Pulmonary artery endothelial cell (primary cell): ENCODE measurements at regions not wholly inside any gene's neighbourhood (a gene's known extent, or its start where the extent isn't known, plus 50 kb on each side); places are given as distances from the start of the nearest gene placed in this dataset.
"Not testable (repeated sequence)": the region's sequence is repeated elsewhere in the genome, so short reads cannot be mapped to it uniquely, and the experiment has no call there.

ENCODE experiments used
- DNase-seq: peaks from one replicate; pipeline ENCODE4 v3.0.0-alpha.2; 2011; ENCODE audit warnings: low read depth, low spot score

DNA sequence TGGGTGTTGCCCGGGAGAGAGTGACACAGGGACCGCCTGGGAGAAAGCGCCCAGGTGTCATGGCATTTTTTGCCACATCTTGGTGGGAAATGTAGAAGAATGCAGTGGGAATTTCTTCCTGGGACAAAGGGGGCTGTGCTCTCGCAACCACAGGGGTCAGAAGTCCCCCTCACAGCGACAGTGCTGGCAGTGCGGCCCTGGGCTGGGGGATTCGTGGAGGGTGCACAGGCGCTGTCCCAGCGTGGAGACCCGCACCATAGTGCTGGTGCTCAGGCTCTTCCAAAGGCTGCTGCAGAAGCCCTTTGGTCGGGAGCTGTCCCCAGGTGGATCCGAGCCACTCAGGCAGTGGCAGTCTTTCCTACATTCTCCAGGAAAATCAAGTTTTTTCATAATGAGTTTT is 128.8 kb upstream of the SOX11 start:
- DNase-seq: no peak

DNA sequence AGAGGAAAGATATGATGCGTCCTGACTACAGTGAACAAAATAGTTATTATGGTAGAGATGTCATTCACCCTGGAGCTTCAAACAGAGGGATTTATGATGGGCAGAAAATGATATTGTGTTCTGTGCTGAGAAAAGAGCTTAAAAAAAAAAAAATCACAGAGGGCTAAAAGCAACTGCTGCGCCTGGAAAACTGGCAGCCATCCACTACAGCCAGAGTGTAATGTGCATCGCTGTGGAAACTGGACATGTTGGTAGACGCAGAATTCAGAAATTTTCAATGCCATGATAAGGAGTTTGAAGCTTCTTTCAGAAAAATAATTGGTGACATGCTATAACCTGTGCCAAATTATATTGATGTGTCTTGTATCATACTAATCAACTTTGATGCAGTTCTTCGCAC is 122.9 kb upstream of the SOX11 start:
- DNase-seq: no peak

DNA sequence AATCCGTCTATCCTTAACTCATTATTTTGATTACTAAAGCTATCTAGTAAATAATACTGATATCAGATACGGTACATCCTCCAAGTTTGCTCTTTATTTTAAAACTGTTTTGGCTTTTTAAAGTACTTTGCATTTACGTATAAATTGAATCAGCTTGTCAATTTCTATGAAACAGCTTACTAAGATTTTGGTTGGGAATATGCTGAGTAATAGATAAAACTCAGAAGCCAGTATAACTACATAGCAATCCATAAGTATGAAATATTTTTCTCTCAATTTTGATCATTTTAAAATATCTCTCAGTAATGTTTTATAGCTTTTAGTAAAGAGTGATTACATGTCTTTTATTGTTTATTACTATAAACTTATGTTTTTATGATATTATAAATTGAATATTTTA is 116.2 kb upstream of the SOX11 start:
- no peak for DNase-seq

DNA sequence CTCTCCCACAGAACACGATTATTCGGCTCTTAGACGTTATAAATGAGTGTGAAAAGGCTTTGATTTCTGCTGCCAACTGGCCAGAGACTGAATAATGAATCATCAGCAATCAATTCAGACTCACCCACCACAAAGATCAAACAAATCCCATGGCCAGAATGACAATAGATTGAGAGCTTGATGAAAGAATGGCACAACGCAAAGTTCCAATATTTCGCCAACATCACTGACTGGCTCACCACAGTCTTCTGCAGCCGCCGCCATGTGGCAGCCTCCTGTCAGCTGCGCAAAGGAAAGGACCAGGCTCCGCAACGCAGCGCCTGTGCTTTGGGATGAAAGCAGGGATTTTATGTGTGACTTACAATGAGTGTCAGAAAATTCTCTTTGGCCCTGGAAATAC is 104.4 kb upstream of the SOX11 start:
- DNase-seq: no peak

DNA sequence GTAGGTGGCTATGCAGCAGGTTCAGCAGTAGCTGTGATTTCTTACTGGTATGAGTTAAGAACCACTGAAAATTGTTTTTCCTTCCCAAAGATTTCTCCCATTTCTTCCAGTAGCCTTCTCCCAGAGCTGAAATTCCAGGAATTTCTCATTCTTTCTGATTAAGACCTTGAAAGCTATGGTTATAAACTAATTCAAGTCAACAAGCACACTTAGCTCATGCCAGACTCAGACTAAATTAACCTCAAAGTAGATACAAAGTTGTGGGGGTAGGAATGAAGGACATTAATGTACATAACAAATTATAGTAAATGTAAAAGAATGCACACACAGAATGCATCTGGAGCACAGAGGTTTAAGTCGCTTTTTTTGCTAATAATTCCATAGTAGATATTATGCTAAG is 103.6 kb upstream of the SOX11 start:
- DNase-seq: no peak

DNA sequence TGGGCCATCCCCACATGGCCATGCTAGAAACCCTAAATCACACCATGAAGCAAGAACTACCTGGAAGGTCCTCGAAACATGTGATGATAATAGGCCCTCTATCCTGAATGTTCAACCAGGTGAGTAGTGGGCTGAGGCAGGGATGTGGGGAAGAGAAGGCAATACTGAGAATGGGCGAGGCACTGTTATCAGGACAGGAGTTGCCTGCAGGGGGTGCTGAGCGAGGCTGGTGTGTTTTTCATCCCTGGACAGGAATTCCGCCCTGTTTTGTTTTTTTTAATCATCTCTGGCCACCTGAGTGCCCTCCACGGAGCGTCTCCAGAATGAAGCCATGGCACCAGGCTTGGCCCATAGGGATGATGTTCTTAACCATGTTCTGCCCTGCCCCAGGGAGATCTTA is 103.0 kb upstream of the SOX11 start:
- no peak for DNase-seq

DNA sequence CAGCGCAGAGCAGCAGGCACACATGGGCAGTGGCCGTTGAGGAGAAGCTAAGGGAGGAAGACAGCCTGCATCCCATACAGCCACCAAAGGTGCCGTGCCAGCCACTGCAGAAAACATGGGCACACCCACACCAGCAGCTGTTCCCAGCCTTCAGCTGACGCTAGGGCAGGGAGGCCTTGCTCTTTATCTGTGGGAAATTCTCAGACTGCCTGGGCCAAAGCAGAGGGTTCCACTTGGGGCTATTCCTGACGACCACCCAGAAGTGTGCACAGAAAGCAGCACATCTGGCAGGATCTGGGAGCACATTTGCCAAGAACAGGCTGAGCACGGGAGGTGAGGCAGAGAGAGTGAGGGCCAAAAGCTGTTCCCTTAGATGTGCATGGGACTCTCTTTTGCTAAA is 101.3 kb upstream of the SOX11 start:
- no peak for DNase-seq

DNA sequence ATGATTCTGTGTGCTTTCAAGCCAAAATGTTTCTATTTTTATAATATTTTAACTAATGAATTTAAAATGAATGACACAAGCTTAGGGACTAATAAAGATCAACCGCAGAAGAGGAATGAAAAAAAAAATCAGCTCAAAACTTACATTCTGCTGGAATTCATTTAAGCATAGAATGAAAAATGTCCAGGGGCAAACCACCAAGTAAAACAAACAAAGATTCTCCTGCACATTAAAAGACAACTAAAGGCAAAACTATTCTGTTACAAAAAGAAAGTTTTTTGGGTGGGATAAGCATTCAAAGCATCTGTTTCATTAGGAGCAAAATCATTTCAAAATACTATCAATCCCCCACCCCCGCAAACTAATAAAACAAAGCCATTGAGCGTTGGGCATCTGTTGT is 99.3 kb upstream of the SOX11 start:
- no peak for DNase-seq

DNA sequence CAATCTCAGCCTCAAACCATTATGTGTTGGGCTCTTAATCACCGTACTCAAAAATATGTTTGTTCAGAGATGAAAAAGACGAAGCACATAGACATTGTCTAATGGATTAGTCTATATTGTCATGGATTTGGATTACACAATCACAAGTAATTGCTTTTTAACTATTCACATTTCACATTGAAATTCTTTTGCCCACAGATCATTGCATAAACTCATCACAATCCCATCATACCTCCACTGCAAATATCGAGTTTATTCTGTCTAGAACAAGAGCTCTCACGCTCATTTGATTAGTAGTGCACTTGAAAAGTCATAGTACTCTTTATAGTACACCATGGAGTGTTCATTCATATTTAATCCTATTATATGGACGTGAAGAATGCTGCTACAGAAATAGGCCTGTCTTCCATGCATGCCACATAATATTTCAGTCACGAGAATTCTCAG is 97.9 kb upstream of the SOX11 start:
- no peak for DNase-seq

DNA sequence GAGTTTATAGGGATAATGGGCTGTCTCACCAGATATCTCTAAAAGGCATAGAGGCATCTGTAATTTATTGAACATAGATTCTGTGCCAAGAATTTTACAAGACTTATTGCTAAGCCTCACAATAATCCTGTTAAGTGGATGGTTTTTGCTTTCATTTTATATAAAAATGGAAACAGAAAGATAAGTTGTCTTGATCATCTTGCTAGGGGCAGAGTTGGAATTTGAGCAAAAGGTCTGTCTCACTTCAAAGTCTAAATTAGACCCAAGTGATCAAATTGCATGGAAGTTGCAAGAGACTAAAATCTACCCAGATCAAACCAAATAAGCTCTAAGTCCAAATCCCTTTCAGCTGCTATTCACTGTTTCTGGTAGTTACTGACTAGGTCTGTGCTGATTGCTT is 95.3 kb upstream of the SOX11 start:
- no peak for DNase-seq

DNA sequence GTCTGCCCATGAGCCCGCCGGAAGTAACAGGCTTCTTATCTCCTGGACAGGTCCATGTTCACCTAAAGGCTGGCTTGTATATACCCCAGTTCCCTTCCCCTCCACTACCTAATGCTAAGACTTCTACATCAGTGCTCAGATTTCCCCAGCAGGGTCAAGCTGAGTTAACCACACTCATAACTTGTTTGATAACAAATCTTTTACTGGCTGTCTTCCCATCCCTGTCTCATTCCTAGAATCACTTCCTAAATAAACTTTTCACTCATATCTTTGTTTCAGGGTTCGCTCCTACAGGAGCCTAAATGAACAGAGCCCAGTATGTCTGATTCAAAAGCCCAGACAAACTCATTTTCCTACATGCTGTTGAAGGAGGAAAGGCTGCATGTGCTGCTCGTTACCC is 94.0 kb upstream of the SOX11 start:
- no peak for DNase-seq

DNA sequence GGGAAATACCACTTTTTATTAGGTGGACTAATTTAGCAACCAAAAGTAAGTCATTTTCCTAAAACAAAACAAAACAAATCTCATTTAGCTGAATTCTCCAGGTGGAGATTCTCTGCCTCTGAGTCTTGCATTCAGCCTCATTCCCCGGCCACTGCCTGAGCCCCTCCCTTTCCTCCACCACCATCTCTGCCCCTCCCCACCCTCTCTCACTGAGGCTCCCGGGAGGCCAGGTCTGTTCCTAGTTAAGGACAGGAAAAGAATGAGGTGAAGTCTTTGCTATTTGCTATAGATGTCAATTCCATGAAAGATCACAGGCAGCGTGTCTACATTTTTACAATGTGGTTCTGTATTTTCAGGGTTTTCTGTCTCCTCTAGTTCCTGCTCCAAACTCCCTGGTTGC is 83.0 kb upstream of the SOX11 start:
- no peak for DNase-seq

DNA sequence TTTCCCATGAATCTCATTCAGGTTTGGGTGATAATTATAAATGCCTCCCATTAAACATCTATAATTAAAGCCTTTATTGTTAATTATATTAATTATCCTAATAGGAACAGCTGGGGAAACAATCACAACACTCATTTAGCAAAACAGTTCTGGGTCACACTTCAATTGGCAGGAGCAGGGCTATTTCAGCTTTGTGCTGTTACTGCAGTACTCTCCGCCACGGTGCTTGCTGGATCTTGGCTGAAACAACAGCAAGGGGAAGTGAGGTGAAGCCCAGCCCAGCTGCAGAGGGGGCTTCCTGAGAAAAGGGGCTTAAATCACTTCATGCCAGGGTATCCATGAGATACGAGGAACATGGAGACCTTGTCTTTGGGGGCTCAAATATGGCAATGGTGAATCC is 79.5 kb upstream of the SOX11 start:
- no peak for DNase-seq

DNA sequence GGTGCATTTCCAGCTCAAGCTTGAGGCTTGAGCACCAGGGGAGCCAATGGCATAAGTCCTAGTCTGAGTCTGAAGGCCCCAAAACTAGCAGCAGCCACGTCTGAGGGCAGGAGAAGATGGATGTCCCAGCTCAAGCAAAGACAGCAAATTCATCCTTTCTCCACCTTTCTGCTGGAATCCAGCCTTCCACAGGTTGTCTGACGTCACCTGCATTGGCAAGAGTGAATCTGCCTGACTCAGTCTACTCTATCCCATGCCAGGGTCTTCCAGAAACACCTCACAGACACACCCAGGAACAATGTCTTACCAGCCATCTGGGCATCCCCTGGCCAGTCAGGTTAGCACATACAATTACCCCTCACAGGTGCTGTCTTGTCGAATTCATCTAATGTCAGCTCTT is 76.2 kb upstream of the SOX11 start:
- no peak for DNase-seq

DNA sequence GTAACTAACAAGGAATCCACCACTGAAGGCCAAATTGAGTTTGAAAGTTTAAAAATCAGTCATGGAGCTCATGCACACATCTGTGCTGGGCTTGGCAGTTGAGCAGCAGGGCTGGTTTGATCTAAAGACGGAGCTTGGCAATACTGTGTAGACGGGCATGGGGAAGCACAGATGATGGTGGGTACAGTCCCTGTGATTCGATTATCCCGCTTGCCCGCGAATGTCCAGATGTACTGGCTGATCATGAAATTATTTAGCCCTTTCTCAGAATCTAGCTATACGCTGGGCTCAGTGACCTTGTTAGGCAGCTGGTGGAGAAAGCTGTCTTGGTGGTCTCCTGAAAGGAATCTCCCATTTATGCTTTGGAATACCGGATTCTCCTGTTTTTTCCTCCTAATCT is 74.8 kb upstream of the SOX11 start:
- DNase-seq: no peak

DNA sequence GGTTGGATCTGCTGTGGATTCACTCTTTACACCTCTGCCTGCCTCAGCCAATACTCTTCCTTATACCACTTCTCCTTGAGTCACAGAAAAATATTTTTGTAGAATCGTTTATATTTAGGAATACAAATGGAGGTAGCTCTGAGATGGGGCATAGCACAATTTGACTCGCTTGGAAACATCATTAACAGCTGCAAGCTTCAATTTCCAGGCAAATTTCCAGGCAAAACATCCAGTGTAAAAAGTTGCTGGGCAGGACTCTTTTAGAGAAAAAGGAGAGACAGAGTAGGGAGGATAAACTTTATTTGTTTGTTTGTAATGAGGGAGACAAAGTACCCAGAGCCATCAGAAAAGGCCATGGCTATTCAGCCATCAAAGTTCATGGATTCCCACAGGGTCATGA is 74.4 kb upstream of the SOX11 start:
- DNase-seq: no peak

DNA sequence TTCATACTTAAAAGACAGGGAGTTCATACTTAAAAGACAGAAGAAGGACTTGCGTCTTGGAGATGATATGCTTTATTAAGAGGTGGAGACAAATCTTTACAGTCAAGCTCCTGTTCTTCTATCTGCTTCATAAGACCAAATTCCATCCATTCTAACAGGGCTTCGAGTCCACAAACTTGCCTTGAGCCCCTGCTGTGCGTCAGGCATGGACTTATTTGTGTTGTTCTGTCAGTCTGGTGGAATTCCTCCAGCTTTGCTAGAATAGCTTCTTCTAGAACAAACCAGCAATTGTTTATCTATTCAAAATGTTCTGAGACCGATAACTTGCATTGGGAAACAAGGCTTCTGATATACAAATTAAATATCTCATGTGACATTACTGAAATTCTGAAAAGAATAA is 73.9 kb upstream of the SOX11 start:
- DNase-seq: no peak

DNA sequence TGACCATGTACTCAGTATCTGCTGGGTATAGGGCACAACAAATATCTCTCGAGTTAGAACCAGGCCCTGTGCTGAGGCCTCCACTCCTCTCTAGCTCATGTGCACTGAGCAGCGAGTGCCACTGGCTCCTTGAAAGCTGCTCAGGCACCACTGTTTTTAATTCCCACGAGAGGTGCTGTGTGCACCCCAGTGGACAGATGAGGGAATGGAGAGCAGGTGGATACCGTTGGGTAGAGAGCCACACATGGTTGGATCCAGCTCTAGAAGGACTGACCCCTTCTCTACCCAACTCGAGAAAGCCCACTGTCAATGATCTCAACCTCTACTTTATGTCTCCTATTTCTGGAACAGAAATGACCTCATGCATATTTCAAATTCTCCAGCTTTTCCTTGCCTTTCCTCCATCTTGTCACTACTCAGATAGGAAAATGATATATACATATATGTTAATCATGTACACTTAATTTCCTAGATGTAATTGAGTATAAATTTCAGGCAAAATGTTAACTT is 66.6 kb upstream of the SOX11 start:
- DNase-seq: not testable (repeated sequence)

DNA sequence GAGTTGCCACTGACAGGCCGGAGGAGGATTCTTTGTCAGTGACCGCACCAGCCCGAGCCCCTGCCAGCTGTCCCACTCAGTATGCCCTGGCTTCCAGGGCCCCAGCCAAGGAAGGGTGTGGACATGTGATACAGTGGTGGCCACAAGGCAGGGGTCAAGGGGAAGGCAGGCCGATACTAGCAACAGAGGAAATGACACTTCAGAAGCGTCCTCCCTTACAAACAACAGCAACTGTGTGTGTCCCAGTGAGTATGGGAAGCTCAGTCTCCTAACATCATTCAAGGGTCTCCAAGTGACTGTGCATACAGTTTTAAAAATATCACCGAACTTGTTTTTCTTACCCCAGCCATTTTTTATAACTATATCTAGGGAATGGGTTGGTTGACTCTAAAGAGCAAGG is 63.7 kb upstream of the SOX11 start:
- DNase-seq: not testable (repeated sequence)

DNA sequence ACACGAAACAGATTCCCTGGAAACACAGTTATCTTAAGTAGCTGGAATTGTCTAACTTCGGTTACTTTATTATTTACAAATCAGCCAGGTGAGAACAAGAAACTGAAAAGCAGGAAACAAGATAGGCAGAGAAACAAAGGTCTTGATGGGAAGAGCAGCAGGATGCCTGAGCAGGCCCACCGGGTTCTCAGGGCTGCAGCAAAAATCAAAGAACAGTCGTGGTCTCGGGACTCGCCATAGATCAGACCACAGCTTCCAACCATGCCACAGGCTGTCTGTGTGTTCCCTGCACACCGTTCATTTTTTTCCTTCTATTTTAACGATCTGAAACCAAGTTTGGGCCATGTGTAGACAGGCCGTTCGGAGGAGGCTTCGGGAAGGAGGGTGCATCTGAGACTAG is 62.7 kb upstream of the SOX11 start:
- not testable (repeated sequence) for DNase-seq

DNA sequence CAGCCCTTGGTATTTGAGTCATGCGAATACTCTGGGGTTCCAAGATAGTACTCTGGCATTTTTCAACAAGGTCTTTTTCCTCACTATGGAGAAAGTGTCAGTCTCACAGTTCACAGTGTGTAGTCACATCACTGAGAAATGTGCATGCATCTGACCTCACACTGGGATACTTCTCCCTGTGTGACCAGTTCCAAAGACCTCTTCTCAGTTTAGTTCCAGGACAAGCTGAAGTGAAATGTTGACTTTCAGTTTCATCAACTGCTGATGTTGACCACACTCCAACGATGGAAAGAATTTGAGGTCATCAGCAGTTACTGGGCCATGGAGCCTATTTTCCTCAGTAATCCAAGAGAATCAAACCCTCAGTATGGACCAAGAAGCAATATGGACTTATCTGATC is 55.1 kb upstream of the SOX11 start:
- DNase-seq: not testable (repeated sequence)
